ENCODE measurements at regions not wholly inside any gene's neighbourhood (a gene's known extent, or its start where the extent isn't known, plus 50 kb on each side); places are given as distances from the start of the nearest gene placed in this dataset.

DNA sequence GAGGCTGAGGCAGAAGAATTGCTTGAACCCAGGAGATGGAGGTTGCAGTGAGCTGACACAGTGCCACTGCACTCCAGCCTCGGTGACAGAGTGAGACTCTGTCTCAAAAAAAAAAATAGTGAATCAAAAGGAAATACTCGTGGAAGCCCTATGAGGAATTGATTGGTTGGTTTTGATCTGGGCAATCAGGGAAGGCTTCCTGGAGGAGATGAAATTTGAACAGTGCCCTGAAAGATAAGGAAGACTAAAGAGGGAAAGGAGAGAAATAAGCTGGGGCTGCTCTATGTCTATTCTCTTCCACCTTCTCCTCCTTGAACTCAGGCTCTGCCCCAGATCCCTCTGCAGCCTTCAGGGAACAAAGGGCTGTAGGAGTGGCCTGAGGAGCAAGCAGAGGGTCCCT, 54.1 kb downstream of the IRF2BPL start:
- 70% methylated on average over 2 of the region's 2 CpGs for WGBS (ENCODE audit: insufficient coverage)
- DNase-seq: no peak

DNA sequence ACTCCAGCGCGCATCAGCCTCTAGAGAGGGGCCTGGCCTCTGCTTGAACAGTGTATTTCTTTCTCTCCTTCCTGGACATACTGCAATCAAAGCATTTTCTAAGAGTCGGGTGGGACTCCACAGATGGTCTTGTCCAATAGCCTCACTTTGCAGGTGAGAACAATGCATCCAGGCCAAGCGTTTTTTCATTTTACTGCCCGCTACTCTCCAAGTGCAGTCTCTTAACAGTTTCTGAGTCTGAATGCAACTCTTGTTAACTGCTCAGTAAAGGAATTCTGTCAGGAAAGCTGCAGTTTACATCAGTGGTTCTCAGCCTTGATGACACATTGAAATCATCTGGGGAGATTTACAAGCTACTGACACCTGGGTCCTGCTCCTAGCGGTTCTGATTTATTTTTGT, 57.0 kb downstream of the IRF2BPL start:
- 31% methylated on average over 3 of the region's 6 CpGs for WGBS (ENCODE audit: insufficient coverage)
- Histone ChIP-seq H3K4me1 (ENCODE audit: control insufficient read depth, insufficient read depth, low read length) (peaks cover 21% of the 10 kb centered on the region), H3K27me3 (ENCODE audit: control insufficient read depth, insufficient read depth, low read length) (no peaks in the 10 kb centered on the region), H3K4me3 (ENCODE audit: low read length) (no peak overlapping the region), H3K27ac (ENCODE audit: low read length) (no peak overlapping the region), H3K36me3 (ENCODE audit: control insufficient read depth, insufficient read depth, low read length) (no peaks in the 10 kb centered on the region), H3K9me3 (replicated peaks; ENCODE audit: control insufficient read depth, low read depth, low read length) (no peaks in the 10 kb centered on the region)
- no peak for DNase-seq

More for the DNA sequence above, 54.1 kb downstream of the IRF2BPL start:
- H3K27me3 ChIP-seq (ENCODE audit: control insufficient read depth, insufficient read depth, low read length): no peaks in the 10 kb centered on the region
- H3K36me3 ChIP-seq (ENCODE audit: control insufficient read depth, insufficient read depth, low read length): no peaks in the 10 kb centered on the region
- peak overlapping the region; percentile 82 for H3K27ac ChIP-seq (ENCODE audit: low read length)
- H3K9me3 ChIP-seq (replicated peaks; ENCODE audit: control insufficient read depth, low read depth, low read length): no peaks in the 10 kb centered on the region
- H3K4me3 ChIP-seq (ENCODE audit: low read length): no peak overlapping the region
- peaks cover 31% of the 10 kb centered on the region for H3K4me1 ChIP-seq (ENCODE audit: control insufficient read depth, insufficient read depth, low read length)

DNA sequence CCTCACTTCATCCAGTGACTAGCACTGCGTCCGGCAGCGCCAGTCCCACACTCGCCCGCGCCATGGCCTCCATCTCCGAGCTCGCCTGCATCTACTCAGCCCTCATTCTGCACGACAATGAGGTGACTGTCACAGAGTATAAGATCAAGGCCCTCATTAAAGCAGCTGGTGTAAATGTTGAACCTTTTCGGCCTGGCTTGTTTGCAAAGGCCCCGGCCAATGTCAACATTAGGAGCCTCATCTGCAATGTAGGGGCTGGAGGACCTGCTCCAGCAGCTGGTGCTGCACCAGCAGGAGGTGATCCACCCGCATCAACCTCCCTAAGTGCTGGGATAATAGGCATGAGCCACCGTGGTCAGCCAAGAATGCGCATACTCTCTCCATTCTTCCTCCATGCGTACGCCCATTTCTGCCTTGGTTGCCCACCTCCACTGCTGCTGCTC, 59.9 kb downstream of the IRF2BPL start:
- Histone ChIP-seq H3K36me3 (ENCODE audit: control insufficient read depth, insufficient read depth, low read length) (no peaks in the 10 kb centered on the region), H3K27me3 (ENCODE audit: control insufficient read depth, insufficient read depth, low read length) (no peaks in the 10 kb centered on the region), H3K27ac (ENCODE audit: low read length) (no peak overlapping the region), H3K9me3 (replicated peaks; ENCODE audit: control insufficient read depth, low read depth, low read length) (no peaks in the 10 kb centered on the region), H3K4me3 (ENCODE audit: low read length) (no peak overlapping the region), H3K4me1 (ENCODE audit: control insufficient read depth, insufficient read depth, low read length) (no peaks in the 10 kb centered on the region)
- WGBS (ENCODE audit: insufficient coverage): 78% methylated on average over 10 of the region's 16 CpGs
- DNase-seq: no peak

DNA sequence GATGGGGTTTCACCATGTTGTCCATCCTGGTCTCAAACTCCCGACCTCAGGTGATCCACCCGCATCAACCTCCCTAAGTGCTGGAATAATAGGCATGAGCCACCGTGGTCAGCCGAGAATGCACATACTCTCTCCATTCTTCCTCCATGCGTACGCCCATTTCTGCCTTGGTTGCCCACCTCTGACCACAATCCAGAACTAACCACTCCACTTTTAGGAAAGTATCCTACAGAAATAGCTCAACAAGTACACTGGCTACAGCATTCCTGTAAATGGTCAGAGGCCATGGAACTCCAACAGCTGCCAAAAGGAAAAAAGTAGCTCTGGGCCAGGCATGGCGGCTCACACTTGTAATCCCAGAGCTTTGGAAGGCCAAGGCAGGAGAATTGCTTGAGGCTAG, 60.7 kb downstream of the IRF2BPL start:
- H3K4me1 ChIP-seq (ENCODE audit: control insufficient read depth, insufficient read depth, low read length): no peaks in the 10 kb centered on the region
- H3K27me3 ChIP-seq (ENCODE audit: control insufficient read depth, insufficient read depth, low read length): no peaks in the 10 kb centered on the region
- H3K27ac ChIP-seq (ENCODE audit: low read length): no peak overlapping the region
- 97% methylated on average over 7 of the region's 7 CpGs for WGBS (ENCODE audit: insufficient coverage)
- H3K9me3 ChIP-seq (replicated peaks; ENCODE audit: control insufficient read depth, low read depth, low read length): no peaks in the 10 kb centered on the region
- DNase-seq: no peak
- H3K4me3 ChIP-seq (ENCODE audit: low read length): no peak overlapping the region
- H3K36me3 ChIP-seq (ENCODE audit: control insufficient read depth, insufficient read depth, low read length): no peaks in the 10 kb centered on the region

DNA sequence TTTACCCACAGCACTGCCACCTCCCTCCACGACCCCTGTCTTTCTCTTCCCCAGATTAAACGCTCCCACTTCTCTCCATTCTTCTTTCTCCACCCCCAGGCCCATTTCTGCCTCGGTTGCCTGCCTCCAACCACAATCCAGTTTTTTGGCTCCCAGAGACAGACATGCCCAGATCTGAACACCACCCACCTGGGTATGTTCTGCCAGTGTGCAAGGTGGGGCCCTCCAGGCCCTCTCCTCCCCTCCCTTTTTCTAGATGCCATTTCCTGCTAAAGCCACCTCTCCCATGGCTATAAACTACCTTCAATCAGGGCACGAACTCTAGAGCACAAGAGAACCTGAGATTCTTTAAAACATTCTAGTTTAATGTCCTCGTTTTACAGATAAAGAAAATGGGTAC, 63.3 kb downstream of the IRF2BPL start:
- 85% methylated on average over 3 of the region's 5 CpGs for WGBS (ENCODE audit: insufficient coverage)
- Histone ChIP-seq H3K27ac (ENCODE audit: low read length) (no peak overlapping the region), H3K9me3 (replicated peaks; ENCODE audit: control insufficient read depth, low read depth, low read length) (no peaks in the 10 kb centered on the region), H3K27me3 (ENCODE audit: control insufficient read depth, insufficient read depth, low read length) (no peaks in the 10 kb centered on the region), H3K4me3 (ENCODE audit: low read length) (no peak overlapping the region), H3K4me1 (ENCODE audit: control insufficient read depth, insufficient read depth, low read length) (peaks cover 17% of the 10 kb centered on the region), H3K36me3 (ENCODE audit: control insufficient read depth, insufficient read depth, low read length) (no peaks in the 10 kb centered on the region)
- no peak for DNase-seq

DNA sequence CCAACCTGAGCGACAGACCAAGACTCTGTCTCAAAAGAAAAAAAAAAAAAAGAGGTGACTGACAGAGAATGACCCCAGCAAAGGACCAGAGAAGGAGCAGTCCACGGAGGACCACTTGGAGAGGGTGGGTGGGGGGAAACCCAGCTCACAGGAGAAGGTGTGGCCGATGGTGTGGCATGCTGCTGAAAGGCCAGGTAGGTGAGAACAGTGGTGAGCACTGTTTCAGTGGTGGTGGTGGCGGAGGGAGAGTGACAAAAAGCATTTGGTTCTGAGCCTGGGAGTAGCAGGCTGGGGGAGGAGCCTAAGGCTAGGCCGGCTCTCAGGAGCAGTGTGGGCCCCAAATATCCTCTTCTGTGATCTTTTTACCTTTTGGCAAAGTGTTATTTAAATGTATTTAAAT, 63.8 kb downstream of the IRF2BPL start:
- Histone ChIP-seq H3K4me1 (ENCODE audit: control insufficient read depth, insufficient read depth, low read length) (peaks cover 17% of the 10 kb centered on the region), H3K27ac (ENCODE audit: low read length) (no peak overlapping the region), H3K27me3 (ENCODE audit: control insufficient read depth, insufficient read depth, low read length) (no peaks in the 10 kb centered on the region), H3K9me3 (replicated peaks; ENCODE audit: control insufficient read depth, low read depth, low read length) (no peaks in the 10 kb centered on the region), H3K4me3 (ENCODE audit: low read length) (no peak overlapping the region), H3K36me3 (ENCODE audit: control insufficient read depth, insufficient read depth, low read length) (no peaks in the 10 kb centered on the region)
- WGBS (ENCODE audit: insufficient coverage): 58% methylated on average over 4 of the region's 5 CpGs
- no peak for DNase-seq

DNA sequence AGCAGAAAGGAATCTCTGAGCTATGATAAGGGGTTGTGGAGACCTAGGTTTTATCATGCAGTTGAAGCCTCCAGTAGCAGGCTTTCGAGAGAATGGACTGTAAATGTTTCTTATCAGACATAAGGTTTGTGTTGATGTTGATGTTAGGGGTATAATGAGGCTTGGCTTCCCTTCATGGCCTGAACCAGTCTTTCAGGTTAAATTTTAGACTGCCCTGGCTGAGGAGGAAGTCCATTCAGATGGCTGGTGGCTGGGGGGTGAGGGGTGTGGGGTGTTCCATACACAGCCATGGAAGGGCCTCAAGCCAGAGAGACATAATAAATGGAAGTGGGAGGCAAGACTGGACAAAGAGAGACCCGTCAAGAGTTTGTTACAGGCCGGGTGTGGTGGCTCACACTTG, 65.1 kb downstream of the IRF2BPL start:
- 87% methylated on average over 3 of the region's 3 CpGs for WGBS (ENCODE audit: insufficient coverage)
- H3K27me3 ChIP-seq (ENCODE audit: control insufficient read depth, insufficient read depth, low read length): no peaks in the 10 kb centered on the region
- no peak overlapping the region for H3K27ac ChIP-seq (ENCODE audit: low read length)
- no peak for DNase-seq
- H3K36me3 ChIP-seq (ENCODE audit: control insufficient read depth, insufficient read depth, low read length): no peaks in the 10 kb centered on the region
- no peaks in the 10 kb centered on the region for H3K9me3 ChIP-seq (replicated peaks; ENCODE audit: control insufficient read depth, low read depth, low read length)
- no peak overlapping the region for H3K4me3 ChIP-seq (ENCODE audit: low read length)
- H3K4me1 ChIP-seq (ENCODE audit: control insufficient read depth, insufficient read depth, low read length): peaks cover 28% of the 10 kb centered on the region

DNA sequence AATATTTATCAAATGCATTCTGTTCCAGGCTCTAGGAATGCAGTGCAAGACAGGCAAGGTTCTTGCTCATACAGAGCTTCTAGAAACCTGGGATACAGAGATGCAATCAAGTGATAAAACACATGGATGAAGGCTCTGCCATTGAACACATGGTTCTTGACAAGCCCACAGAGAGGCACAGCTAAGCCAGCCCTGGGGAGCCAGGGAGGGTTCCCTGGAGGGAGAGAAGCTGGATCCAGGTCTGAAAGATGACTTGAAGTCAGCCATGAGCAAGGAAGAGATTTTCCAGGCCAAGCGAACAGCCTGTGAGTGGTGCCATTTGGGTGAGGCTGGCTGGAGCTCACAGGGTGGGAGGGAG, 66.2 kb downstream of the IRF2BPL start:
- Histone ChIP-seq H3K4me1 (ENCODE audit: control insufficient read depth, insufficient read depth, low read length) (peaks cover 37% of the 10 kb centered on the region), H3K27me3 (ENCODE audit: control insufficient read depth, insufficient read depth, low read length) (no peaks in the 10 kb centered on the region), H3K4me3 (ENCODE audit: low read length) (peak overlapping the region; percentile 37), H3K36me3 (ENCODE audit: control insufficient read depth, insufficient read depth, low read length) (no peaks in the 10 kb centered on the region), H3K9me3 (replicated peaks; ENCODE audit: control insufficient read depth, low read depth, low read length) (no peaks in the 10 kb centered on the region), H3K27ac (ENCODE audit: low read length) (peak overlapping the region; percentile 91)
- no peak for DNase-seq
- WGBS (ENCODE audit: insufficient coverage): 73% methylated on average over 1 of the region's 1 CpG

DNA sequence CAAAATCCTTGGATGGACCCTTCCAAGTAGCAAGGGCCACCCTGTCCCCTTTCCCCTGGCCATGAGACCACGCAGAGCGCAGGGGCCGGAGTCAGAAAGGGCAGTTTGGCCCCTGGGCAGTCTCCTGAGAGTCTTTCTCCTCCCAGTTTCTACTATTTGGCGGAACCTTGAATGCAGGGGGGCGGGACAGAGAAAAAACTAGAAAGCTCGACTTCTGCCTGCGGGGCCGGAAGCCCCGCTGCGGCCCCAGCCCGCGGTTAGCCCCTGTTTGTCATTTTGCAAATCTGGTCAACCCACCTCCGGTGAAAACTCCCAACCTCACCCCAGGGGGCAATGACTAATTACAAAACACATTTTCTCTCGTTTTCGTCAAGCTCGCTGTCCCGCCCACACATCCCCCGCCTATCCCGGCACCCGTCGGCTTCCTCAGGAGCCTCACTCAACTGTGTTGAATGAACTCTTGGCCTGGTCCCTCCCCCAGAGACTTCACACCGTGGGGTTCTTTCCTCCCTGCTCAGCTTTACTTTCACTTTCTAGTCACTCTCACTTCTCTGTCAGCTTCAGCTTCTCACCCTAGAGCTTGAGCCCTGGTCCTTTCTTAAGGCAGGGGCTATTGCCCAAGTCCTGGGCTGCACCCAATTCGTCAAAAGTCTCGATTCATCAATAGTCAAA, 66.7 kb downstream of the IRF2BPL start:
- Histone ChIP-seq H3K27ac (ENCODE audit: low read length) (peak overlapping the region; percentile 91), H3K36me3 (ENCODE audit: control insufficient read depth, insufficient read depth, low read length) (no peaks in the 10 kb centered on the region), H3K4me1 (ENCODE audit: control insufficient read depth, insufficient read depth, low read length) (peaks cover 42% of the 10 kb centered on the region), H3K9me3 (replicated peaks; ENCODE audit: control insufficient read depth, low read depth, low read length) (no peaks in the 10 kb centered on the region), H3K4me3 (ENCODE audit: low read length) (peak overlapping the region; percentile 37), H3K27me3 (ENCODE audit: control insufficient read depth, insufficient read depth, low read length) (no peaks in the 10 kb centered on the region)
- WGBS (ENCODE audit: insufficient coverage): 1% methylated on average over 20 of the region's 24 CpGs
- DNase-seq: peak; percentile 94

DNA sequence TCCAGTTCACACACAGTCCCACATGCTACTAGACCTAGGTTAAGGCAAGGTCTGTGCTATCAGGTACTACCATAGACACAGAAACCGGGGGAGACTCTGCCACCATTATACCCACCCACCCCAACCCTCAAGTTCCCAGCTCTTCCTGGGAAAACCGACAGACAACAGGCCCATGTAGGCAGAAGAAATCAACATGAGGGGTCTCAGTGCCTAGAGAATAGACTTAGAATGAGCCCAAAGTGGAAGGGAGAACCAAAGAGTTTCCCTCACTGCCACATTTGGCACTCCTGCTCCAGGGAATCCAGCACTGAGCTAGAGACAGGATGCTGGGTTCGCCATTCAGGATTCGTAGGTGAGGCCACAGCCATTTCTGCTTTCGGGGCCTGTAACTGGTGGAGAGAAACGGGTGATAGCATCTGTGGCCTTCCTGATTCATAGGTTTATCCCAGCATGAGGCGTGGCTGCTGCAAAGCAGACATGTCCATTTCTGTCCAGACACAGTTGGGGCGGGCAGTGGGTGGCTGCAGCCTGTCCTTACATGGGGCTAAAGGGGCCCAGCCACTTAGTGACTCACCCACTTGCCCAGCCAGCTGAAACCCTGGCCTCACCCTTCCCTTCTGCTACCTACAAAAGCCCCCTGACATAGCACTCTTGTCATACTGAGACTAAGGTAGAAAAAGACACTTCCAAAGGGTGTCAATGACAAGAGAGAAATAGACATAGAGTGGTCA, 69.4 kb downstream of the IRF2BPL start:
- Histone ChIP-seq H3K9me3 (replicated peaks; ENCODE audit: control insufficient read depth, low read depth, low read length) (no peaks in the 10 kb centered on the region), H3K4me3 (ENCODE audit: low read length) (no peak overlapping the region), H3K4me1 (ENCODE audit: control insufficient read depth, insufficient read depth, low read length) (peaks cover 67% of the 10 kb centered on the region), H3K36me3 (ENCODE audit: control insufficient read depth, insufficient read depth, low read length) (no peaks in the 10 kb centered on the region), H3K27me3 (ENCODE audit: control insufficient read depth, insufficient read depth, low read length) (no peaks in the 10 kb centered on the region), H3K27ac (ENCODE audit: low read length) (peak overlapping the region; percentile 69)
- no peak for DNase-seq
- 77% methylated on average over 7 of the region's 8 CpGs for WGBS (ENCODE audit: insufficient coverage)

Measured in muscle of leg (tissue), 3 donors.